GM18499 (cell line): ENCODE measurements at regions not wholly inside any gene's neighbourhood (a gene's known extent, or its start where the extent isn't known, plus 50 kb on each side); places are given as distances from the start of the nearest gene placed in this dataset.
"Not testable (repeated sequence)": the region's sequence is repeated elsewhere in the genome, so short reads cannot be mapped to it uniquely, and the experiment has no call there.

Source experiments
- ATAC-seq: cut with Tn5 transposase; IDR thresholded peaks from one replicate; pipeline ENCODE4 v1.9.1; 2021; ENCODE audit warnings: moderate number of reproducible peaks; ENCODE audit not compliant: insufficient read depth, unreplicated experiment

- ATAC-seq = no peak
Observed at GRCh38 chr4:111330786-111331185, 707.9 kb upstream of the PITX2 start.

GRCh38 chr4:111334361-111334760, 711.5 kb upstream of the PITX2 start:
- no peak for ATAC-seq

- not testable (repeated sequence) for ATAC-seq
Observed at GRCh38 chr4:111337186-111337876, 714.5 kb upstream of the PITX2 start.

GRCh38 chr4:111359602-111360001, 736.7 kb upstream of the PITX2 start:
- ATAC-seq = no peak

- ATAC-seq = no peak
Observed at GRCh38 chr4:111360906-111361305, 738.0 kb upstream of the PITX2 start.

- no peak for ATAC-seq
Observed at GRCh38 chr4:111362941-111363361, 740.1 kb upstream of the PITX2 start.

- ATAC-seq = not testable (repeated sequence)
Observed at GRCh38 chr4:111377880-111378279, 755.0 kb upstream of the PITX2 start.

GRCh38 chr4:111388561-111388960, 756.7 kb upstream of the FAM241A start:
- ATAC-seq = no peak

GRCh38 chr4:111391829-111392228, 753.4 kb upstream of the FAM241A start:
- ATAC-seq = no peak

GRCh38 chr4:111393781-111394180, 751.5 kb upstream of the FAM241A start:
- no peak for ATAC-seq

- no peak for ATAC-seq
Observed at GRCh38 chr4:111398906-111399330, 746.3 kb upstream of the FAM241A start.

- no peak for ATAC-seq
Observed at GRCh38 chr4:111399623-111400022, 745.6 kb upstream of the FAM241A start.

- ATAC-seq = no peak
Observed at GRCh38 chr4:111400741-111401140, 744.5 kb upstream of the FAM241A start.

- ATAC-seq = no peak
Observed at GRCh38 chr4:111404673-111405072, 740.6 kb upstream of the FAM241A start.

GRCh38 chr4:111405989-111406388, 739.3 kb upstream of the FAM241A start:
- ATAC-seq = no peak

GRCh38 chr4:111410571-111410970, 734.7 kb upstream of the FAM241A start:
- ATAC-seq = no peak

GRCh38 chr4:111417521-111417920, 727.7 kb upstream of the FAM241A start:
- ATAC-seq = no peak

GRCh38 chr4:111433441-111433840, 711.8 kb upstream of the FAM241A start:
- ATAC-seq = no peak

- no peak for ATAC-seq
Observed at GRCh38 chr4:111434586-111434985, 710.7 kb upstream of the FAM241A start.

- no peak for ATAC-seq
Observed at GRCh38 chr4:111435986-111436744, 709.1 kb upstream of the FAM241A start.

- no peak for ATAC-seq
Observed at GRCh38 chr4:111441687-111442086, 703.6 kb upstream of the FAM241A start.

- not testable (repeated sequence) for ATAC-seq
Observed at GRCh38 chr4:111444836-111445235, 700.4 kb upstream of the FAM241A start.
